Left cardiac atrium (tissue), 4 donors: ENCODE measurements at regions not wholly inside any gene's neighbourhood (a gene's known extent, or its start where the extent isn't known, plus 50 kb on each side); places are given as distances from the start of the nearest gene placed in this dataset.
A peak's percentile ranks its signal among the peaks of the same experiment; 100 is the strongest.
"Not testable (repeated sequence)": the region's sequence is repeated elsewhere in the genome, so short reads cannot be mapped to it uniquely, and the experiment has no call there.

Experiments
- ATAC-seq, 2 donors: fragments of 200-7000 bp; cut with Tn5 transposase; one replicate each; pipeline ENCODE4 v1.9.1; 2020; ENCODE audit warnings: mild to moderate bottlenecking in 2 of 2, moderate library complexity in 2 of 2
- DNase-seq: peaks from one replicate; pipeline ENCODE4 v3.0.0-alpha.2; 2020
- intact Hi-C, 2 donors: fragments of 100-400 bp; cut with DNase I; formaldehyde crosslinking; loops; one replicate each; pipeline versions ENCODE4 v1.14.1 to v1.15.1; 2022 to 2023
- donor health status: DM: no; HTN: yes; CAD: no.
- donor health status: DM: no; HTN: yes; CAD: no; lungs with severe emphysema.
- donor health status: DM: yes; HTN: yes; CAD: no.
- donor health status: Dilated cardiomyopathy.

GRCh38 chrX:143231492-143231891 is 205.8 kb downstream of the SPANXN4 start:
- no peak for DNase-seq
- no peak for ATAC-seq
- intact Hi-C loops = no loop called here

GRCh38 chrX:143228600-143228999 is 202.9 kb downstream of the SPANXN4 start:
- ATAC-seq, intact Hi-C loops, DNase-seq: not testable (repeated sequence)

- no peak for DNase-seq
- intact Hi-C loops = no loop called here
- ATAC-seq = no peak
These were observed 181.2 kb downstream of the SPANXN4 start for GRCh38 chrX:143206966-143207365.

- no peak for ATAC-seq
- intact Hi-C loops = no loop called here
- no peak for DNase-seq
These were observed 146.0 kb downstream of the SPANXN4 start for GRCh38 chrX:143171703-143172102.

GRCh38 chrX:143165778-143166177 is 140.1 kb downstream of the SPANXN4 start:
- ATAC-seq = no peak

GRCh38 chrX:143139681-143140080 is 114.0 kb downstream of the SPANXN4 start:
- ATAC-seq = no peak
- intact Hi-C loops = no loop called here
- DNase-seq = no peak

More at GRCh38 chrX:143165778-143166177, 140.1 kb downstream of the SPANXN4 start:
- intact Hi-C loops = no loop called here
- DNase-seq = no peak

- ATAC-seq (no peak), DNase-seq (no peak)
- intact Hi-C loops = no loop called here
These were observed 95.7 kb downstream of the SPANXN4 start for GRCh38 chrX:143121477-143121876.

- no peak for DNase-seq
- intact Hi-C loops = no loop called here
- no peak for ATAC-seq
These were observed 89.7 kb downstream of the SPANXN4 start for GRCh38 chrX:143115466-143115865.

- intact Hi-C loops = no loop called here
- DNase-seq = no peak
- no peak for ATAC-seq
These were observed 70.1 kb downstream of the SPANXN4 start for GRCh38 chrX:143095816-143096215.

GRCh38 chrX:143095321-143095720 is 69.6 kb downstream of the SPANXN4 start:
- intact Hi-C loops = no loop called here
- no peak for DNase-seq
- ATAC-seq = no peak

- DNase-seq = peak; percentile 22
- peak in 1 of 2 donors; percentile 55 for ATAC-seq
- intact Hi-C loops = no loop called here
These were observed 68.8 kb downstream of the SPANXN4 start for GRCh38 chrX:143094417-143095023.
